Calu3 (cell line): ENCODE measurements at regions not wholly inside any gene's neighbourhood (a gene's known extent, or its start where the extent isn't known, plus 50 kb on each side); places are given as distances from the start of the nearest gene placed in this dataset.

Experiments
- BruUV-seq: library from RNA; stranded (reverse); fragments of 400-500 nt; replicated peaks from 2 replicates; lab custom pipeline; 2021; lab: Mats Ljungman, UMichigan
- CTCF ChIA-PET: fragments of 300-600 bp; sonication (Branson Sonifier 250); formaldehyde crosslinking; loops from one replicate; lab custom pipeline; 2022; ENCODE audit warnings: antibody characterized with exemption; lab: Charles Lee
- DNase-seq: peaks from one replicate; pipeline ENCODE4 v3.0.0; 2022
- H3K27ac Mint-ChIP-seq: one replicate; pipeline ENCODE4 v1.8.0; 2022; ENCODE audit warnings: mixed read lengths; ENCODE audit not compliant: unreplicated experiment
- H3K27me3 Mint-ChIP-seq: one replicate; pipeline ENCODE4 v1.8.0; 2022; ENCODE audit warnings: mixed read lengths; ENCODE audit not compliant: unreplicated experiment
- H3K36me3 Mint-ChIP-seq: one replicate; pipeline ENCODE4 v1.8.0; 2022; ENCODE audit warnings: mild to moderate bottlenecking, moderate library complexity, mixed read lengths; ENCODE audit not compliant: insufficient read depth, unreplicated experiment
- H3K4me1 Mint-ChIP-seq: one replicate; pipeline ENCODE4 v1.8.0; 2022; ENCODE audit warnings: mild to moderate bottlenecking, low read depth, mixed read lengths; ENCODE audit not compliant: unreplicated experiment
- H3K4me3 Mint-ChIP-seq: one replicate; pipeline ENCODE4 v1.8.0; 2022; ENCODE audit warnings: mild to moderate bottlenecking, low read depth, moderate library complexity, mixed read lengths; ENCODE audit not compliant: unreplicated experiment
- H3K9me3 Mint-ChIP-seq: one replicate; pipeline ENCODE4 v1.8.0; 2022; ENCODE audit warnings: low read depth, mixed read lengths; ENCODE audit not compliant: unreplicated experiment
- intact Hi-C: fragments of 100-400 bp; cut with micrococcal nuclease; formaldehyde crosslinking; loops from one replicate; pipeline ENCODE4 v1.10.0; 2022; ENCODE audit not compliant: unreplicated experiment
- TF ChIP-seq, protein P1 (sequence below): fragments of 200-600 bp; IDR thresholded peaks from one replicate; pipeline ENCODE4 v1.8.0; 2022; ENCODE audit warnings: antibody characterized with exemption; ENCODE audit not compliant: unreplicated experiment

DNA sequence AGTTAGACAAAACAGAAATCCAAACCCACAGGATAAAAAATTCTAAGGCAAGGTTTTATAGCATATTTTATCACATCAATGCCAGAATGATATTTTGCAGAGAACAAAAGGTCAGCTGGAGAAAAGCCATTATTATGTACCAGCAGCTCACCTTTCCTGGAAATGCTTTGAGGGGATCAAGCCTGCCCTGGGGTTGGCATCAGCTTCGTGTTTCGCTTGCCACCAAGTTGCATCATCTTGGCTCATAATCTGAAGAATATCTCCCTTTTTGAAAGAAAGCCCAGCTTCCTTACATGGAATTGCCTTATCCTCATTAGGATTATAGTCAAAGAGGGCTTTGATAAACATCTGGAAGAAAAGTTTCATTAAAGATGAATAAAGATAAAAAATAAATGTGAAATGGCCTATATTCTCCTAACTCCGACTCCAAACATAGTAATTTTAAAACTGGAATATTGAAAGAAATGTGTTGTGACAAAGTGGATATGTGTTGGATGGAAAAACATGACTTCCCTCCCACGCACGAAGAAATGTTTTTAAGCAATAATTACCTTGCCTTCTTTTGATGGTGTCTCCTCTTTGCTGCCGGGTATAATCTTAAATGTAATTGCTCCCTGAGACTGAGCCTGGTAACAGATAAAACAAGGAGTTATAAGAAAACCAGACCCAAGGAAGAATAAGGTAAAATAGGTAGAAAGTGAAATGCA is 121.3 kb upstream of the ODAD2 start:
- no peaks in the 10 kb centered on the region for H3K9me3 Mint-ChIP-seq
- CTCF ChIA-PET = interaction anchor here (0.8 kb wide), 1 partner anchor 227 kb away, joined by 3 read pairs; no protein-coding TSS in a partner anchor
- peaks cover 30% of the 10 kb centered on the region for H3K4me1 Mint-ChIP-seq
- BruUV-seq = no TSS peak
- peaks cover 5% of the 10 kb centered on the region for H3K36me3 Mint-ChIP-seq
- H3K27ac Mint-ChIP-seq = peak overlapping the region; percentile 81
- H3K4me3 Mint-ChIP-seq = no peak overlapping the region
- intact Hi-C loops = no loop called here
- no peaks in the 10 kb centered on the region for H3K27me3 Mint-ChIP-seq
- peak; percentile 27 for DNase-seq
- TF ChIP-seq, protein P1, sequence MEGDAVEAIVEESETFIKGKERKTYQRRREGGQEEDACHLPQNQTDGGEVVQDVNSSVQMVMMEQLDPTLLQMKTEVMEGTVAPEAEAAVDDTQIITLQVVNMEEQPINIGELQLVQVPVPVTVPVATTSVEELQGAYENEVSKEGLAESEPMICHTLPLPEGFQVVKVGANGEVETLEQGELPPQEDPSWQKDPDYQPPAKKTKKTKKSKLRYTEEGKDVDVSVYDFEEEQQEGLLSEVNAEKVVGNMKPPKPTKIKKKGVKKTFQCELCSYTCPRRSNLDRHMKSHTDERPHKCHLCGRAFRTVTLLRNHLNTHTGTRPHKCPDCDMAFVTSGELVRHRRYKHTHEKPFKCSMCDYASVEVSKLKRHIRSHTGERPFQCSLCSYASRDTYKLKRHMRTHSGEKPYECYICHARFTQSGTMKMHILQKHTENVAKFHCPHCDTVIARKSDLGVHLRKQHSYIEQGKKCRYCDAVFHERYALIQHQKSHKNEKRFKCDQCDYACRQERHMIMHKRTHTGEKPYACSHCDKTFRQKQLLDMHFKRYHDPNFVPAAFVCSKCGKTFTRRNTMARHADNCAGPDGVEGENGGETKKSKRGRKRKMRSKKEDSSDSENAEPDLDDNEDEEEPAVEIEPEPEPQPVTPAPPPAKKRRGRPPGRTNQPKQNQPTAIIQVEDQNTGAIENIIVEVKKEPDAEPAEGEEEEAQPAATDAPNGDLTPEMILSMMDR = no peak

DNA sequence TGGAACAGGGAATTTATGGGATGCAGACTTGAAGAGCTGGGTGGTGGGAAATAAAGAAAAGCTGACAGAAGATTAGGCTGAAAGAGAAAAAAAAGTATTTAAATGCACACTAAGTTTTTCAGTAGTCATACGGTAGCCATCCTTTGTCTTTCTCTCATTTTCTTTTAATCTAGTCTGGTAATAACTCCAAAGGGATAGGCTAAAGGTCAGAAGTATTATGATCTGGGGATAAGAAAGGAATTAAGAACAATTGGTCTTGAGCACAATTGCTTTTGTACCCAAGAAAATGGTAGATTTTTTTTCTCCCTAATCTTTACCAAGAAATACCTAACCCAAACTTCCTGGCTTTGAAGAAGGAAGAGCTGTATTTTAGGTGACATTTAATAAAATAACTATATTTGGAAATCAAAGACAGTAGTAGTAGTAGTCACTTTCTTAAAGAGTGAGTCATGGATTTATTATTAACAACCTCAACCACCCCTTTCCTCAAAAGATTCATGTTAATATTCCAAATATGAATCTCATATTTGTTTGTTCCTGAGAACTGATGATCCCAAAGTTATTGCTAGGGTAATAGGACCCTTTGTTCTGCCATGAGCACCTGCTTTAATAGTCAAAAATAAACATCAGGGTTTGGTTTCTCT is 120.2 kb upstream of the ODAD2 start:
- intact Hi-C loops = loop anchor here (2.0 to 10.0 kb wide), 2 partner anchors 26 to 124 kb away; partner anchors contain the start of gene ODAD2
- Mint-ChIP-seq H3K4me3 (peak overlapping the region; percentile 20), H3K36me3 (peaks cover 5% of the 10 kb centered on the region), H3K27ac (peak overlapping the region; percentile 81), H3K27me3 (no peaks in the 10 kb centered on the region), H3K4me1 (peaks cover 30% of the 10 kb centered on the region), H3K9me3 (no peaks in the 10 kb centered on the region)
- CTCF ChIA-PET = no interaction called here
- DNase-seq = no peak
- TF ChIP-seq, protein P1 = no peak
- no TSS peak for BruUV-seq

- H3K27me3 Mint-ChIP-seq = no peaks in the 10 kb centered on the region
- intact Hi-C loops = loop anchor here (10.0 kb wide), 1 partner anchor 118 kb away; the partner anchor contains the start of gene ODAD2
- H3K9me3 Mint-ChIP-seq = no peaks in the 10 kb centered on the region
- H3K4me3 Mint-ChIP-seq = no peak overlapping the region
- peaks cover 3% of the 10 kb centered on the region for H3K4me1 Mint-ChIP-seq
- H3K36me3 Mint-ChIP-seq = no peaks in the 10 kb centered on the region
- BruUV-seq = no TSS peak
- H3K27ac Mint-ChIP-seq = no peak overlapping the region
- no peak for DNase-seq
- CTCF ChIA-PET = no interaction called here
- TF ChIP-seq, protein P1 = no peak
Measured at GRCh38 chr10:28113202-28113601, 114.3 kb upstream of the ODAD2 start.

GRCh38 chr10:28111712-28112111 is 112.8 kb upstream of the ODAD2 start:
- intact Hi-C loops = loop anchor here (10.0 kb wide), 1 partner anchor 117 kb away; the partner anchor contains the start of gene ODAD2
- no peaks in the 10 kb centered on the region for H3K36me3 Mint-ChIP-seq
- no peaks in the 10 kb centered on the region for H3K9me3 Mint-ChIP-seq
- TF ChIP-seq, protein P1 = no peak
- CTCF ChIA-PET = no interaction called here
- BruUV-seq = no TSS peak
- no peak for DNase-seq
- no peaks in the 10 kb centered on the region for H3K27me3 Mint-ChIP-seq
- H3K27ac Mint-ChIP-seq = no peak overlapping the region
- peaks cover under 1% of the 10 kb centered on the region for H3K4me1 Mint-ChIP-seq
- no peak overlapping the region for H3K4me3 Mint-ChIP-seq
